ENCODE measurements at regions not wholly inside any gene's neighbourhood (a gene's known extent, or its start where the extent isn't known, plus 50 kb on each side); places are given as distances from the start of the nearest gene placed in this dataset.
"Not testable (repeated sequence)": the region's sequence is repeated elsewhere in the genome, so short reads cannot be mapped to it uniquely, and the experiment has no call there.

- DNase-seq; H3K9ac ChIP-seq (ENCODE audit: low read depth in 2 of 2, low read length in 2 of 2); intact Hi-C loops (cut with DNase I); H3K27ac ChIP-seq; H3K9me3 ChIP-seq; H3K4me3 ChIP-seq; H3K4me1 ChIP-seq; H3K36me3 ChIP-seq; H3K27me3 ChIP-seq: not testable (repeated sequence)
These were observed 1265.9 kb upstream of the PCDH10 start for GRCh38 chr4:131883181-131883580.

GRCh38 chr4:131925662-131926061, 1223.4 kb upstream of the PCDH10 start:
- DNase-seq; H3K27ac ChIP-seq; H3K36me3 ChIP-seq; intact Hi-C loops (cut with DNase I); H3K4me1 ChIP-seq; H3K9ac ChIP-seq (ENCODE audit: low read depth in 2 of 2, low read length in 2 of 2); H3K9me3 ChIP-seq; H3K27me3 ChIP-seq; H3K4me3 ChIP-seq: not testable (repeated sequence)

GRCh38 chr4:131967646-131968045, 1181.4 kb upstream of the PCDH10 start:
- DNase-seq; H3K27me3 ChIP-seq; intact Hi-C loops (cut with DNase I); H3K36me3 ChIP-seq; H3K27ac ChIP-seq; H3K9me3 ChIP-seq; H3K9ac ChIP-seq (ENCODE audit: low read depth in 2 of 2, low read length in 2 of 2); H3K4me1 ChIP-seq; H3K4me3 ChIP-seq: not testable (repeated sequence)

- Histone ChIP-seq H3K4me1 (no peaks in the 10 kb centered on the region), H3K4me3 (no peak overlapping the region), H3K27ac (no peak overlapping the region), H3K27me3 (no peaks in the 10 kb centered on the region), H3K36me3 (no peaks in the 10 kb centered on the region), H3K9me3 (no peaks in the 10 kb centered on the region), H3K9ac (ENCODE audit: low read depth in 2 of 2, low read length in 2 of 2) (no peak overlapping the region)
- DNase-seq = no peak
- intact Hi-C loops (cut with DNase I) = no loop called here
- no peak for TF ChIP-seq CTCF (IDR thresholded peaks at IDR 0.05)
These were observed 1174.4 kb upstream of the PCDH10 start for GRCh38 chr4:131974730-131975129.

- intact Hi-C loops (cut with DNase I); DNase-seq; H3K9ac ChIP-seq (ENCODE audit: low read depth in 2 of 2, low read length in 2 of 2): not testable (repeated sequence)
These were observed 1173.6 kb upstream of the PCDH10 start for GRCh38 chr4:131975276-131976132.

GRCh38 chr4:131976133-131977002, 1172.7 kb upstream of the PCDH10 start:
- H3K27me3 ChIP-seq; H3K4me3 ChIP-seq; H3K9ac ChIP-seq (ENCODE audit: low read depth in 2 of 2, low read length in 2 of 2); H3K36me3 ChIP-seq; H3K9me3 ChIP-seq; H3K27ac ChIP-seq; intact Hi-C loops (cut with DNase I); DNase-seq; H3K4me1 ChIP-seq: not testable (repeated sequence)

More at GRCh38 chr4:131975276-131976132, 1173.6 kb upstream of the PCDH10 start:
- not testable (repeated sequence) for H3K4me1 ChIP-seq, H3K36me3 ChIP-seq, H3K27ac ChIP-seq, H3K4me3 ChIP-seq, H3K9me3 ChIP-seq, H3K27me3 ChIP-seq

GRCh38 chr4:131978120-131978519, 1171.0 kb upstream of the PCDH10 start:
- DNase-seq = no peak
- intact Hi-C loops (cut with DNase I) = no loop called here

More at GRCh38 chr4:131978120-131978519, 1171.0 kb upstream of the PCDH10 start:
- Histone ChIP-seq H3K4me3 (no peak overlapping the region), H3K4me1 (no peaks in the 10 kb centered on the region), H3K9ac (ENCODE audit: low read depth in 2 of 2, low read length in 2 of 2) (no peak overlapping the region), H3K27ac (no peak overlapping the region), H3K9me3 (no peaks in the 10 kb centered on the region), H3K36me3 (no peaks in the 10 kb centered on the region), H3K27me3 (no peaks in the 10 kb centered on the region)
- no peak for TF ChIP-seq CTCF (IDR thresholded peaks at IDR 0.05)
